ENCODE measurements at regions not wholly inside any gene's neighbourhood (a gene's known extent, or its start where the extent isn't known, plus 50 kb on each side); places are given as distances from the start of the nearest gene placed in this dataset.

- Histone ChIP-seq H4K20me1 (ENCODE audit: control insufficient read depth, extremely low read depth, insufficient read depth, low read length) (peaks cover 8% of the 10 kb centered on the region), H3K9me3 (ENCODE audit: control insufficient read depth, low read depth, low read length) (no peaks in the 10 kb centered on the region), H3K36me3 (ENCODE audit: control insufficient read depth in 2 of 2, extremely low read depth in 1 of 2, insufficient read depth in 2 of 2, low read length in 2 of 2) (no peaks in the 10 kb centered on the region), H3K4me3 (ENCODE audit: control insufficient read depth in 2 of 3, extremely low read depth in 1 of 3, insufficient read depth in 2 of 3, low read depth in 1 of 3, low read length in 3 of 3) (no peak overlapping the region), H3K9me1 (ENCODE audit: control insufficient read depth, extremely low read depth, insufficient read depth, low read length) (no peaks in the 10 kb centered on the region), H3K4me1 (ENCODE audit: control insufficient read depth, extremely low read depth, insufficient read depth, low read length) (peaks cover 6% of the 10 kb centered on the region), H2AFZ (ENCODE audit: control insufficient read depth, low read length) (no peak overlapping the region), H3K4me2 (ENCODE audit: control insufficient read depth, extremely low read depth, insufficient read depth, low read depth, low read length) (no peak overlapping the region), H3K27ac (ENCODE audit: control insufficient read depth, insufficient read depth, low read length) (no peak overlapping the region), H3K27me3 (ENCODE audit: control insufficient read depth, extremely low read depth, insufficient read depth, low read length) (peaks cover 36% of the 10 kb centered on the region), H3K79me2 (ENCODE audit: control insufficient read depth, insufficient read depth, low read length) (no peaks in the 10 kb centered on the region), H3K9ac (ENCODE audit: control insufficient read depth, extremely low read depth, insufficient read depth, low read length) (no peak overlapping the region)
- no peak for FAIRE-seq
- no peak for TF ChIP-seq EZH2 (IDR thresholded peaks at IDR 0.05; ENCODE audit: low read length)
- TF ChIP-seq CTCF (optimal IDR thresholded peaks at IDR 0.05 in 1 of 3, IDR thresholded peaks at IDR 0.05 in 1 of 3, conservative IDR thresholded peaks at IDR 0.05 in 1 of 3; ENCODE audit: extremely low read depth in 1 of 3, insufficient read depth in 2 of 3, low read length in 3 of 3) = no peak
- no peak for DNase-seq (ENCODE audit: low read depth, low spot score)
- dilution Hi-C loops (cut with MboI; ENCODE audit: extremely low pct_ligation_motif_present, low sequenced_read_pairs) = no loop called here
These were observed 159.4 kb upstream of the GSE1 start for GRCh38 chr16:85453703-85454102.

- Histone ChIP-seq H3K9ac (ENCODE audit: control insufficient read depth, extremely low read depth, insufficient read depth, low read length) (no peak overlapping the region), H4K20me1 (ENCODE audit: control insufficient read depth, extremely low read depth, insufficient read depth, low read length) (peaks cover 8% of the 10 kb centered on the region), H3K79me2 (ENCODE audit: control insufficient read depth, insufficient read depth, low read length) (no peaks in the 10 kb centered on the region), H3K9me1 (ENCODE audit: control insufficient read depth, extremely low read depth, insufficient read depth, low read length) (no peaks in the 10 kb centered on the region), H3K4me3 (ENCODE audit: control insufficient read depth in 2 of 3, extremely low read depth in 1 of 3, insufficient read depth in 2 of 3, low read depth in 1 of 3, low read length in 3 of 3) (no peak overlapping the region), H3K27me3 (ENCODE audit: control insufficient read depth, extremely low read depth, insufficient read depth, low read length) (peaks cover 42% of the 10 kb centered on the region), H2AFZ (ENCODE audit: control insufficient read depth, low read length) (no peak overlapping the region), H3K36me3 (ENCODE audit: control insufficient read depth in 2 of 2, extremely low read depth in 1 of 2, insufficient read depth in 2 of 2, low read length in 2 of 2) (no peaks in the 10 kb centered on the region), H3K4me1 (ENCODE audit: control insufficient read depth, extremely low read depth, insufficient read depth, low read length) (peaks cover 6% of the 10 kb centered on the region), H3K9me3 (ENCODE audit: control insufficient read depth, low read depth, low read length) (no peaks in the 10 kb centered on the region), H3K27ac (ENCODE audit: control insufficient read depth, insufficient read depth, low read length) (no peak overlapping the region), H3K4me2 (ENCODE audit: control insufficient read depth, extremely low read depth, insufficient read depth, low read depth, low read length) (no peak overlapping the region)
- DNase-seq (ENCODE audit: low read depth, low spot score) (no peak), FAIRE-seq (no peak)
- dilution Hi-C loops (cut with MboI; ENCODE audit: extremely low pct_ligation_motif_present, low sequenced_read_pairs) = no loop called here
- TF ChIP-seq CTCF (optimal IDR thresholded peaks at IDR 0.05 in 1 of 3, IDR thresholded peaks at IDR 0.05 in 1 of 3, conservative IDR thresholded peaks at IDR 0.05 in 1 of 3; ENCODE audit: extremely low read depth in 1 of 3, insufficient read depth in 2 of 3, low read length in 3 of 3) = no peak
- TF ChIP-seq EZH2 (IDR thresholded peaks at IDR 0.05; ENCODE audit: low read length) = no peak
These were observed 158.8 kb upstream of the GSE1 start for GRCh38 chr16:85454171-85454872.
